Stimulated activated CD4-positive, alpha-beta T cell treated with anti-CD3 and anti-CD28 coated beads, Interleukin-2, amount 100 ng/mL, for 4 hours (primary cell): ENCODE measurements at regions not wholly inside any gene's neighbourhood (a gene's known extent, or its start where the extent isn't known, plus 50 kb on each side); places are given as distances from the start of the nearest gene placed in this dataset.
"Not testable (repeated sequence)": the region's sequence is repeated elsewhere in the genome, so short reads cannot be mapped to it uniquely, and the experiment has no call there.

ENCODE experiments used
- DNase-seq: peaks from one replicate; pipeline ENCODE4 v3.0.0-alpha.2; 2020; ENCODE audit warnings: low read depth

DNA sequence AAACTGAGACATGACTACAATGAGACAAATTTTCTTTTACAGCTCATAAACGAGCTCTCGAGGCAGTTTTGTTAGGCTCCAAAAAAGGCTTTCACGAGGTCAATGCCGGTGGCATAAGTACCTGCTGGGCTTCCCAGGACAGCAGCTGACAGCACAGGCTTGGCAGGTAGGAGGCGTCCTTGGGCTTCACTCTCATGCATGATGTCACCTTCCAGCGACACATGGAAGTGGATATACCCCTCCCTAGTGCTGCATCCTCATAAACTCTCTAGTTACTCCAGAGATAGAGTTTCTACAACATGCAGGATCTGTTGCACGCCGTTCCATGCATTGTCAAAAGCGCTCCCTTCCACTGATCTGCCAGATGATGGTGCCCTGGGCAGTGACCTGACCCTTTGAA is 112.5 kb upstream of the PAXBP1 start:
- DNase-seq: no peak

DNA sequence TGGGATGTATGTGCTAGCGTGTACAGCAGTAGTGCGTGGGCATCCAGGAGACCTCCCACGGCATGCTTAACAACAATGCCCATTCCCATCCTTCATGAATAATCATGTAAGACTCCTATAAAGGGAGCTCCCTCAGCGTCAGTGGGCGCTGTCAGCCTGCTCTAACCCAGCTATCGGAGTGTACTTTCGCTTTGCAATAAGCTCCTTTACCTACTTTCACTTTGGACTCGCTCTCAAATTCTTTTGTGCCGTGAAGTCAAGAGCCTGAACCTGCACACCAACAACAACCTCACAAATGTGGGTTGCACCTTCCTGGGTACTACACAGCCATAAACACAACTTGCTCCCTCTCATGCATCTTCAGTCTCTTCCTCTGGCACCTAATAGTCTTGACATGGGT is 114.8 kb upstream of the PAXBP1 start:
- peak; percentile 16 for DNase-seq

DNA sequence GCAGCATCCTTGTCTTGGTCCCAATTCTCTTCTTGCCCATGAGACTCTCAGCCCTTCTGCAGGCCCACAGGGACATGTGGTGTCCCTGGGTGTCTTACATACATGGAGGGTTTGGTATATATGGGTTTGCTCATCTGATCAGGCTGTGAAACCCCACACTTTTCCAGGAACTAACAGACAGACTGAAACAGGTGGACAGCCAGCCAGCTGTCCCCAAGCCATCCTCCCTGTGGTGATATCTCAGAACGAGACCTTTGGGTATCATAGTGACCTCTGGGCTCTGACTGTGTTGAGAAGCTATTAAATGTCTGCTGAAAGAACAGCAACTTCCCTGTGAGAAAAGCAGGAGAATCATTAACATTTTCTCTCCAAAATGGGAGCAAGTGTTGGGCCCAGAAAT is 115.5 kb upstream of the PAXBP1 start:
- no peak for DNase-seq

DNA sequence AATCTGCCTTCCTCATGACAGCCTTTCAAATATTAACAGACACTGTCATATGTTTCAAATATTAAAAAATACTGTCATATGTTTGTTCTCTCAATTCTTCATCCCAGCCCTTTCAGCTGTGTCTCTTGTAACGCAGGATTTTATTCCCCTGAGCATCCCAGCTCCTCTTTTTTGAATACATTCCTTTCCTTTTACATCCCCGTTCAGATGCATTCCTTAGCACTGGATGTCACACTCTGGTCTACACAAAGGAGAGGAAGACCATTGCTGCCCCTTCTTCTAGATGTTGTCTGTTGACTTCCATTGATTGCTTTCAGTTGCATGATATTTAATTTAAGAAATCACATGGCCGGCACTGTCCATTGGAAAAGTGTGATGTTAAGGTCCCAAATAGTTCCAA is 117.4 kb upstream of the PAXBP1 start:
- no peak for DNase-seq

DNA sequence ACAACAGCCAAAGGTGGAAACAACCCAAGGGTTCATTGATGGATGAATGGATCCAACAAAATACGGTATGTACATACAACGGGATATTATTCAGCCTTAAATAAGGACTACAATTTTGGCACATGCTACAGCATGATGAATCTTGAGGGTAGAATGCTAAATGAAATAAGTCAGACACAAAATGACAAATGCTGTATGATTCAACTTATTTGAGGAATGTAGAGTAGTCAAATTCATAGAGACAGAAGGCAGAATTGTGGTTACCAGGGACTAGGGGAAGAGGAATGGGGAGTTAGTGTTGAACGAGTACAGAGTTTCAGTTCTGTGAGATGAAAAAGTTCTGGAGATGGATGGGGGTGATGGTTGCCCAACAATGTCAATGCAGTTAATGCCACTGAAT is 118.0 kb upstream of the PAXBP1 start:
- no peak for DNase-seq

DNA sequence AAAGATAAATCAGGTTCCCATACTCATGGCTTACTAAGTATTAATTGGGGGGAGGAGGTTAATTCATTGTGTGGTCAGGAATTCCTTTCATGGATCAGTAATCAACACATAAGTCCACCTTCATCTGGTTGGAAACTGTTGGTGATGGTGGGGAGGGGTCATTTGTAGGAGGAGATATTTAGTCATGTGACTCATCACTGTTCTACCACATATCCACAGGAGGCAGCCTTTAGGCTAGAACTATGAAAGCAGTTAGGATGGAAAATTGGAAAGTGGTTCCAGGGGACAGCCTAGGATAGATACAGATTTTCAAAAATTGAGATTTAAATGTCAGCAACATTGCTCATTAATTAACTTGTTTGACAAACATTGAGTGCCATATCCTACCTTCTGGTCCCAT is 122.8 kb upstream of the PAXBP1 start:
- no peak for DNase-seq

DNA sequence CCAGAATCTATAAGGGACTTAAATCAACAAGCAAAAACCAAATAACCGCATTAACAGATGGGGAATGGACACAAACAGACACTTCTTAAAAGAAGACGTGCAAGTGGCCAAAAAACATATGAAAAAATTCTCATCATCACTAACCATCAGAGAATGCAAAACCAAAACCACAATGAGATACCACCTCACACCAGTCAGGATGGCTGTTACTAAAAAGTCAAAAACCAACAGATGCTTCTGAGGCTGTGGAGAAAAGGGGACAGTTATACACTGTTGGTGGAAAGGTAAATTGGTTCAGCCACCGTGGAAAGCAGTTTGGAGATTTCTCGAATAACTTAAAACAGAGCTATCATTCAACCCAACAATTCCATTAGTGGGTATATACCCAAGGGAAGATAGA is 124.9 kb upstream of the OLIG2 start:
- DNase-seq: no peak

DNA sequence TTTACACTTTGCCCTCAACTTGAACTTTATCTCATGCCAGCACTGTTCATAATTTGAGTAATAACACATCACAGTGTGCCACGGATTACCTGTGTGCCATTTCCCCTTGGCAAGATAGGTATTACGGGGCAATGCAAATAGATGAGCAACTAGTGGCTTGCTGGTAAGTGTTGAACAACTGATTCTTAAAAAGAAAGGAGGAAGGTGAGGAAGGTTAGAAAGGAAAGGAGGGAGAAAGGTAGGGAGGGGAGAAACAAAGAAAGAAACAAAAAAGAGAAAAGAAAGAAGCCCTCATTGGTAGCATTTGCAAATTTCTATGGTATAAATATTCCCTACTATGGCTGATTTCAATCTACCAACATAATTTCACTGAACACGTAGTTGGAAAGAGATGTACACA is 118.2 kb upstream of the OLIG2 start:
- no peak for DNase-seq

DNA sequence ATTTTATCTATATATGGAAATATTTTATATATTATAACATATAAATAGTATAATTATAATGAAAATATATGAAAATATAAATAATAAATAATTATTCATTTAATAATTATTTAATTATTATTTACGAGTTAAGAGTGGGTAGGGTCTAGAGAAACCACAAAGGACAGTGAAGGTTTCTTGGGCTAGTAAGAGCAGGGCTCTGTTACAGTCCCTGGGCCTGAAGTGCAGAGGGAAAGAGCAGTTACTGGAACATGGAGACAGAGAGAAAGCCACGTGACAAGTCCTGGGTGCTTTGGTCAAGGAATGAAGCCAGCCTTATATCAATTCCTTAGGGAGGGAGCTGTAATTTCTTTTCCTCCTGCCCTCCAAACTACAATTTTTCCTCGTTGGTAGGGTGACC is 117.2 kb upstream of the OLIG2 start:
- no peak for DNase-seq

DNA sequence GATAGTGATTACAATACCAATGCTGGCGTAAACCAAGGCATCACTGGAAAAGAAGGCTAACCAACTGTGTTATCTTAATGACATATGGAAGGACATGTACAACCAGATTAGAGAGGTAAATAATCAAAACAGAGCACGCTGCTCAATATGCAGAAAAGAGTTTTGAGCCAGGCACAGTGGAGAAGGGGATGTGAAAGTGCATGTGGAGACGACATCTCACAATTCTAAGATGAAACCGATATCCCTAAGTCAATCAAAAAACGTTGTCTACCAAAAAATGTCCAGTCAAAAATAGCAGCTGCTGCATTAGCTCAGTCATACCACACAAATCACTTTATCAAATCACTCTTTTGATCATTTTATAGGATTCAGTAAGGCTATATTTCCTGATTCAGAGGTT is 116.3 kb upstream of the OLIG2 start:
- DNase-seq: no peak

DNA sequence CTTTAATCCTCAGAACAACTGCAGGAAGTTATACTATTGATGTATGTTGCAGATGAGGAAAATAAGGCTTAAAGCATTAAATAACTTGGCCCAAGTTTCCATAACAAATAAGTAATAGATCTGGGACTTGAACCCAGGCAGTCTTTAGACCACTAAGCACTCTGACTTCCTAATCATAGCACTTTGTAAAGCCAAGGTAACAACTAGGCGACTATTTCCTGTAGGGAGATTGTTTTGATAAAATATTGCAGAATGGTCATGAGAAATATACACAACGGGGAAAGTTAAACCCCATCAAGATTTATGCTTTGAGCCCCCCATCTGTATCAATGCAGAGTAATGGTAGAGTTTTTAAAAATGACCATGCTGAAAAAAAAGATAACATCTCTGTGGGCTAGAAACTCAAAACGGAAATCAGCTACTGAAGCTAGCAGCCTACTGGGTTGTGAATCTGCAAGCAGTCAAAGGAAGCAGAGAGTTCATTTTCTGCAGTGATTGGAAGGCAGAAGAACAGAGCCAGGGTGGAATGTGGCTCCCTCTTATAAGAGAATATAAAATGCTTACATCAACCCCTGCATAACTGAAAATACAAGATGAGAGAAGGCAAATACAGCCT is 111.2 kb upstream of the OLIG2 start:
- DNase-seq: no peak

DNA sequence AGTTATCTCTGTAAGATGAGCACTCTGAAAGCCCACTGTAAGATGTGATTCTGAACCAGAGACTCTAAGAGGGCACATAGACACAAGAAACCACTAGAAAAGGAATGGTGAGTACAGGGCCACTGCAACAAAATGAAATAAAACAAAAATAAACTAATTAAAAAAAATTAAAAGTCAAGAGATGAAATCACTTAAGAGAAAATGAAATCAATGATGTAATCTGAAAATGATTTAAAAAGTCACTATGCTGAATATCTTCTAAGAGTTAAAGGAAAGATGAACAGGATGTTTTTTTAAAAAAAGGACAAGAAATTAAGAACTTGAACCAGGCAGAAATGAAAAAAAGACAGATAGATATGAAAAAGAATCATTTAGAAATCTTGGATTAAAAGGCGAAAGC is 110.6 kb upstream of the OLIG2 start:
- no peak for DNase-seq

DNA sequence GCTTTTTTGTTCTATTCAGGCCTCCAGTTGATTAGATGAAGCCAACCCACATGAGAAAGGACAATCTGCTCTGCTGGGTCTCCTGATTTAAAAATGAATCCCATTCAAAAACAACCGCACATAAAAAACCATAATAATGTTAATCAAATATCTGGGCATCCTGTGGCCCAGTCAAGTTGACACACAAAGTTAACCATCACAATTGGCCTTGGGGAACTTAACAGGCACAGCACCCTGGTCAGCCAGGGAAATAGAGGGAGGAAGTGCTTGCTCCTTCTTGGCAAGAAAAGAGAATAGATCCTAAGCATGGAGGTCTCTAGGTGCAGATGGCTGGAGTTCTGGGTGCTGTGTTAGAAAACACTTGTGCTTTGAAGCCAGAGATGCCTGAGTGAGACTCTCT is 109.6 kb upstream of the OLIG2 start:
- DNase-seq: no peak

DNA sequence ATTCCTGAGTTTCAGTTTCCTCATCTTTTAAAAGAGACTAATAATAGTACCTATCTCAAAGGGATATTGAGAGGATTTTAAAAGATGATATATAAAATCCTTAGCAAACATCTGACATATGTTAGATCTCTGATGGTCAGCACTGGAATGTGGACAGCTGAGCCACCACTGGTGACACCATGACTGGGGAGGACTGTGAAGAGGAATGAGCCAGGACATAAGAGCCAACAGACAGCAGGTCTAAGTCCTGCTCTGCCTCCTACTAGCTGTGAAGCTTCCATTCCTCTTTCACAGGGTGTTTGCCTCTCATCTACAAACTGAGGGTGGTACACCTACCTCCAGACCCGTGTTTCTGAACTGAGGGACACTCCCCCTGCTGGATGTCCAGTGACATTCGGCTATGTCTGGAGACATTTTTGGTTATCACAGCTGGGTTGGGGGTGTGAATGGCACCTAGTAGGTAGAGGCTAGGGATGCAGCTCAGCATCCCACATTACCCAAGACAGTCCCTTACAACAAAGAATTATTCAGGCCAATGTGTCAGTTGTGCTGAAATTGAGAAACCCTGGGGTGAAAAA is 109.1 kb upstream of the OLIG2 start:
- DNase-seq: no peak

DNA sequence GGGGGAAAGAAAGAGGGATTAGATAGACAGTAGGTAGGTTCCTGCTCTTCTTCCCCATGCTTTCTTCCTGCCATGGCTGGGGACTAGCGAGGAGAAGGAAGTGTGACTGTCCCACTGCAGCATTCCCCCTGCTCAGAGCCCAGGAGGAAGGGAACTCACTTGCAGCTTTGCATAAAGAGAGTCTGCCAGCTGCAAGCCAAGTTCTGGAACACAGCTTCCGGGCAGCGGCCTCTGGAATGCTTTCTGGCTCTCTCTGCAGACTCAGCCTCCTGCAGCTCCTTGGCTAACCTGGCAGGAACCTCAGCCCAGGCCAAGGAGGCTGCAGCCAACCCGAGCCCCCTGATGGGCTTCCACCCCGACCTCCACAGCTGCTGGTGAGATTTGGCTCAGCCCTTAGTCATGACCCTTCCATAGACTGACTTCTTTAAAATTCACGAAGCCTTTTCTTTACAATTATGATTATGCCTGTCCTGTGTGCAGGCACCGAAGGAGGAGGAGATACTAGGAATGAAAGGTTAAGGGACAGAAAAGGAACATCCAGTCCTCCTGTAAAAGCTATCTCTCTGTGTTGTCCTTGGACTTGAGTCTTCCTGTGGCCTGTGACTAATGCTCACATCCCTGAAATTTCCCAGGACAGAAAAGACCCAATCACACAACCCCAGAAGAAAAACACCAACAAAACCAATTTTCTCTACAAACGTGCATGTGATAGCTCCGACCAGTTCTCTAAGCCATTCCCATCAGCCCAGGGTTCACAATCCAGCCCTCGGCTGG is 108.2 kb upstream of the OLIG2 start:
- no peak for DNase-seq

DNA sequence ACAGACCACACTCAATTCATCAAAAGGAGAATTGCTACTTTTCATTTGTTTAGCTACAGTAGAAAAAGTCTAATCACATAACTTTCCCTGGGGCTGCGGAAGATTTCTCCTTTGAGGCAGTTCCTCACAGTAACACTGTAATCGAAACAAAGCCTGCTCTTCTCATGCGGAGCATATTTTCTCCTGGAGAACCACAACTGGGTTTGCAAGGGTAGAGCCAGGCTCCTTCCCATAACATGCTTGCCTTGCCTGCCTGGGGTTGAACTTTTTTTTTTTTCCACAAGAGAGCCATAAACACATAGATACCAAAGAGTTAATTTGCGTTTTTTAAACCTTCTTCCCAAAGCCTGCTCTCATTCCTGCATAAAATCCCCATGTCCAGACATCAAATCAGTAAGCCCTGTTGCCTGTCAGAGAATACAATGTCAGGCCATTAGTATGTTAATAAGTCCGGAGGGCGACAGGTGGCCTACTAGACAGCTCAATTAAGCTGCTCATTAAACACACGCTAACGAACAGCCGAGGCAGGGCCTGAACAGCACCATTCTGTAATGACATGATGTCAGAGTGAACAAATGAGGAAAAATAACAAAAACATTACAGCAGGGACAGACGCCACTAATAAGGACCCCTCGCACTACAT is 107.1 kb upstream of the OLIG2 start:
- DNase-seq: no peak

DNA sequence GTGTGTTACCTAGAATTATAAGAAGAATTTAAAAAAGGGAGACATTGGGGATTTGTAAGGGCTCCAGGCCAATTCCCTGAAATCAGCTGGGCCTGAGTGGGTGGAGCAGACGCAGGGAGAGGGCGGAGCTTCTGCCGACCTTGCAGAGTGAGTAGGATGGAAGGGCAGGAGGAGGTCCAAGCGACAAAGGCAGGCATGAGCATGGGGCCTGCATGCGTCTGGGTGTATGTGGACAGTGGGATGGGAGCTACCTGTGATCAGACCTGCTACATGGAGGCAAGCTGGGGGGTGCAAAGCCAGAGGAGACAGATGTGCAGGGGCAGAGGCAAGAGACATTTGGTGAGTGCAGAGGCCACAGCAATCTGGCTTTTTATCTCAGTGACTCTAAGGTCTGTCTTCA is 105.3 kb upstream of the OLIG2 start:
- no peak for DNase-seq

DNA sequence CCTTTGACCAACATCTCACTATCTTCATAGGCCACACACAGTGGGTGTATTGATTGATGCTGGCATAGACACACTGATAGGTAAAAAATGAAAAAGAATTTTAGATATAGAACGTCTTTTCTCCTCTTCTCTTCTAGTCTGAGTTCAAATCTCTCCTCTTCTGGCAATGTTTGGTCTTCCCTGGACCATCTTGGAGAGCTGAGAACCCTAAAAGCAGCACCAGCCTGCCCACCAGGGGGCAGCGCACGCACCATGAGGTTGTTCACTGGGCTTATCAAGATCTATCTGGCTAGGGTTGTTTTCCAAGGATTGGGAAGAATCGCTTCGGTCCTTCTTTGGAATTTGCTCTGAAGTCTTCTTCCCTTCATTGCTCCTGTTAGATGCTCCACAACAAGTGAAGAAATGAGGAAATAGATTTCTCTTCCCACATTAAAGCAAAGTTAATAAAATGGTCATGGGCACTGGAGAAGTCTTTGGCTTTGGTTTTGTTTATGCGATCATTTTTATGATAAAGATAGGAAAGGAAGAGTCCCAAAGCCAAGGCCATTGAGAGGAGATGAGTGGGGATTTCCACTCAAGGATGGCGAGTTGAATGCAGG is 104.0 kb upstream of the OLIG2 start:
- peak; percentile 21 for DNase-seq

DNA sequence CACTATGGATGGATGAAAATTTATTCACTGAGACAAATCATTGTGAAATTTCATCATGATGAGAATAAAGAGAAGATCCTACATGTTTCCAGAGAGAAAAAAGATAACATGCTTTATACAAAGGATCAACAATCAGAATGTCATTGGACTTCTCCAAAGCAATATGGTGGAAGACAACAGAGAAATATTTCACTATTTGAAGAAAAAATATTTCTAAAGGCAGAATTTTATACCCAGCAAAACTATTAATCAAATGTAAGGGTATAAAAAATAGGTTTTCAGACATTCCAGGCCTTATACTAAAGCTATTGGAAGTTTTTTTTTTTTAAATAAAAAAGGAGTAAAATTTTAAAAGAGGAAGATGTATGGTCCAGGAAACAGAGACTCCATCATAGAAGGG is 100.6 kb upstream of the OLIG2 start:
- DNase-seq: no peak

DNA sequence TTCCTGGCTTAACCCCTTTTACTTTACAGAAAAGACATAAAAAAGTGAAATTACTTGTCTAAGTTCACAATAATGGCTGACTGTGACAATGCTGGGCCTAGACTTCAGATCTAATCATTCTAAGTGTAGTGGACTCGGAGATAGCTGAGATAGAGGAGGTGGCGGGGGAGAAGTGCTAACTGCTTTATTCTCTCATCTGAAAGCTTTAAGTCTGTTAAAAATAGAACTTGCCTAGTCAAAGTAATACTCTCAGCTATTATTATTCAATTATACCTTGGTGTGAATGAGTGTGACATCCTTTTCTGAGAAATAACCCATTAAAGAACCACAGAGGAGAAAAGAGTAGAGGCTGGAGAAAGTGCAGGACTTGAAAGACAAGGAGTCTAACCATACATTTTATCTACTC is 96.1 kb upstream of the OLIG2 start:
- no peak for DNase-seq

DNA sequence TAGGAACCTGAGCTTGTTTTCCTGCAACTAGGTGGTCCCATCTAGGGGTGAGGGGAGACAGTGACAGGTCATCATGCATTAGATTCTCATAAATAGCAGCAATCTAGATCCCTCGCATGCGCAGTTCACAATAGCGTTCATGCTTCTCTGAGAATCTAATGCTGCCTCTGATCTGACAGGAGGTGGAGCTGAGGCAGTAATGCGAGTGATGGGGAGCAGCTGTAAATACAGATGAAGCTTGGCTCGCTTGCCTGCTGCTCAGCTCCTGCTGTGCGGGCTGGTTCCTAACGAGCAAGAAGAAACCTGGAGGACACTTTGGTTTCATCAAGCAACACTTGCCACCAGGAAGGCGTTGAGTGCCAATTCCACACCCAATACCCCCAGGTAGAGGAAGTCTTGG is 95.1 kb upstream of the OLIG2 start:
- DNase-seq: no peak

DNA sequence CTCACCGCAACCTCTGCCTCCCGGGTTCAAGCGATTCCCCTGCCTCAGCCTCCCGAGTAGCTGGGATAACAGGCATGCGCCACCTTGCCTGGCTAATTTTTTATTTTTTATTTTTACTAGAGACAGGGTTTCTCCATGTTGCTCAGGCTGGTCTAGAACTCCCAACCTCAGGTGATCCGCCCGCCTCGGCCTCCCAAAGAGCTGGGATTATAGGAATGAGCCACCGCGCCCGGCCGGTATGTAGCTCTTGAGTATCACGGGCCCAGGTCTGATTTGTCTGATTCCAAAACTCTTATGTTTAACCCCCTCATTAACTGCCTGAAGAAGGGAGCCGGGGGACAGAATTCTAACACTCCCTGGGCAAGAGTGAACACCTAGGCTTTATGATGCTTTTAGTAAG is 91.7 kb upstream of the OLIG2 start:
- not testable (repeated sequence) for DNase-seq

DNA sequence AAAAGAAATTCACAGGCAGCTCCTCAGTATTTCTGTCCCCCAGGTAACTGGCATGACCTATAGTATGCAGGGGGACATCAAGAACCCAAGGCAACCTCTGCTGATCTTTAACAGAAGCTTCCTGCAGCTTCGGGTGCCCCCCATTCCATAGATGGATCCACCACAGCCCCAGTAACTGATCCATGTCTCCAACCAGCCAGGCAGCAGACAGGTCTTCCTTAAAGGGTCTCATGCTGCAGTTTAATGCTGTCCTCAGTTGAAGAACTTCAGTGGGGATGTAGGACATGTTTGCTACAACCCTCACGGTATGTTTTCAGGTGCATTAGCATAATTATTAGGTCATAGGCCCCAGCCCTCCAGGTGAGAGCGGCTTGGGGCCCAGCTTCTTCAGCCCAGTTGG is 90.9 kb upstream of the OLIG2 start:
- no peak for DNase-seq
